Ramos (cell line): ENCODE measurements at regions not wholly inside any gene's neighbourhood (a gene's known extent, or its start where the extent isn't known, plus 50 kb on each side); places are given as distances from the start of the nearest gene placed in this dataset.

Source experiments
- in situ Hi-C: fragments of 300-500 bp; cut with MboI; formaldehyde crosslinking; loops from one replicate; pipeline ENCODE4 v1.14.3; 2022; ENCODE audit warnings: low sequenced_read_pairs; ENCODE audit not compliant: unreplicated experiment

DNA sequence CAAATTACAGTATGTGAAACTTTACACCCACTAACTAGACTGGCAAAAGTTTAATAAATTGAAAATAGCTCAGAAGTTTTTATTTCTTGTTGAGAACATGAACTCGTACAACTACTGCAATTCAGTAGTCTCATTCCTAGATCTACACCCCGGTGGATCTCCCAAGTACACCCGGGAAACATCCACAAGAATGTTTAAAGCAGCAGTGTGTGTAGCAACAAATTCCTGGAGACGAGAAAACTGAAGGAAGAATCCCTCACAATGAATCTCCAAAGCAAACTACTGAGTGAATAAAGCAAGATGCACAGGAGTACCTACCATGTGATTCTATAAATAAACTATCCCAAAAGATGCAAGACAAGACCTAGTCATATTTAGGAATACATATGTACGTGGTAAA is 954.0 kb upstream of the MAP3K7 start:
- in situ Hi-C loops, result no loop called here

DNA sequence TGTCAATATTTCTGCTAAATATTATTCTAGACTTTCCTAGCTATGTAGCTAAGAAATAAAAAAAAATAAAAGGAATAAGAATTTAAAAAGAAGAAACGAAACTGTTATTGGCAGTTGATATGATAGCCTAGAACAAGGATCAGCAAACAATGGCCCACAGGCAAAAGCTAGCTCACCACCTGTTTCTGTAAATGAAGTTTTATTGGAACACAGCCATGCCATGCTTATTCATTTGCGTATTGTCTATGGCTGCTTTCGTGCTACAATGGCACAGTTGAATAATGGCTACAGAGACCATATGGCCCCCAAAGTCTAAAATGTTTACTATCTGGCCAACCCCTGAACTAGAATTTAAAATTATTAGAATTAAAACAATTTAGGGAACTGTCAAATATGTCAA is 952.6 kb upstream of the MAP3K7 start:
- in situ Hi-C loops, result no loop called here

DNA sequence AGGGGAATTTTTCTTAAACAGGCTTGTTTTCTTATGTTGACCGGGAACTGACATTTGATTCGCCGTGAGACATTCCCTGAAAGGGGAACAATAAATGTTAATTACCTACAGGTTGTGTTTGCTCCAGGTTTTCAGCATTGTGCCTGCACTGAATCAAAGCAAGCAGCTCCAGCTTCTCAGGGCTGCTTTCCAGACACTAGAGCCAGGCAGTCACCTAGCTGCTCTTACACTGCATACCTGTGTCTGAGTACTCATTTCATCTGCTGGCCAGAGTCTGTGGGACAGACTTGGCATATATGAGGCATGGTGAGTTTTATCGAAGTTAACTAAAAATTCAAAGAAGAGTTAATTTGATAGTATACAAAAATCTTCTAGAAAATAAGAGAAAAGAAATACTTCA is 951.8 kb upstream of the MAP3K7 start:
- in situ Hi-C loops, result no loop called here

DNA sequence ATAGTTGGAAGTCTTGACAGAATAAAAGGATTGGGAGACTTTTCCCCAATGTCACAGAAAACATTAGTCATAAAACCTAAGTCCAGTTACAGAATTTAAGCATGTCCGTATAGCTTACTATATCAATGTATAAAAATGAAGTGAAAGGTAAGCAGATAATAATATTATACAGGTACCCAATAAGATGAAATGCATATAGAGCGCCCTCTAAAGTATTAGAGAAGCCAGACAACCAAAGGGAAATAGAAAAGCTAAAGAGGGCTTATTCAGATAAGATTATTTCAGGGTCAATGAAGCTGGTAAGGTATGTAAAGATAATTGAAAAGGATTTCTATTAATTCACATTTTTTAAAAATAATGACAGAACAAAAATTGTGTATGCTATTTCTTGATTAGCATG is 947.7 kb upstream of the MAP3K7 start:
- in situ Hi-C loops, result no loop called here

DNA sequence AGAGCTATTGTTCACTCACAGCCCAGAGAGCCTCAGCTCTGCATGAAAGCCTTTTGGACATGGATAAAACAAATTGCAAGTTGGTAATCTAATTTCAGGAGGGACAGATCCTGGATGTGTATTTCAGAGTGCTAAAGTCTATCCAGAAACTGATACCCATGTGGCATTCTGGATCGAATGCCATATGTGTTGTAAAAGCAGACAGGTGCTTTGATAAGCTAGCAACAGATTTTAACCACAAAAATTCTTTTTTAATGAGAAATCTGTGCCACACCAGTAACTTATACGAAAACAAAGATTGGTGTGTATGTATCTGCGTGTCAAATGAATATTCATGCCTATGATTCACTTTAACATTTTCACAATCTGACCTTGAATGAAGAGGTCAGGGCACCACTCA is 936.6 kb upstream of the MAP3K7 start:
- in situ Hi-C loops, result no loop called here

DNA sequence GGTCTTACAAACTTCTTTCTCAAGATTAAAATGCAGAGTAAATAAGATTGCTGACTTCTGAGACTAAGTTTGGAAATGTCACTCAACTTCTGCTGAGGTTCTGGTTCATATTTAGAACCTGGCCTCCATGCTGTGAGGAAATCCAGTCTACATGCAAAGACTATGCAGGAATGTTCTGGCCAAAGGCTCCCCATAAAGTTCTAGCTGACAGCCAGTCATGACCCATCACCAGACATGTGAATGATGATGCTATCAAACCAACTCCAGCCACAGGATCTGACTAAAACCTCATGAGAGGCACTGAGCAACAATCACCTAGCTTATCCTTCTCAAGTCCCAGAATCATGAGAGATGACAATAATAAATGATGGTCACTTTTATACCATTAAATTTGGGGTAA is 935.1 kb upstream of the MAP3K7 start:
- in situ Hi-C loops, result no loop called here

DNA sequence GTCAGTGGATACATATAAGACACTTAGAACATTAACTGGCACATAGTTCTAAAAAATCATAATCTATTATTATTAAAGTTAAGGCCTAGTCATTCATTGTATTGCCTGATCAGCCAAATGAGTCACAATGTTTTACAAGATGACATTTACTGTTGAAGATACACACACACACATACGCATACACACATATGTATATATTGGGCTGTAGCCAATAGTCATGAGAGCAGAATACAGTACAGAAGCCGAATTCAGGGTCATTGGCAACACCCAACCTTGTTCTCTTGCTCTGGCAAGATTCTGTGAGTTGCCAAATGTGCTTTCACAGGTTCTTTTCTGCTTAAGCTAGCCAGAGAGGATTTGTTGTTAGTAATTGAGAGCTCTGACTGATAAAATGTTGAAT is 922.8 kb upstream of the MAP3K7 start:
- in situ Hi-C loops, result no loop called here

DNA sequence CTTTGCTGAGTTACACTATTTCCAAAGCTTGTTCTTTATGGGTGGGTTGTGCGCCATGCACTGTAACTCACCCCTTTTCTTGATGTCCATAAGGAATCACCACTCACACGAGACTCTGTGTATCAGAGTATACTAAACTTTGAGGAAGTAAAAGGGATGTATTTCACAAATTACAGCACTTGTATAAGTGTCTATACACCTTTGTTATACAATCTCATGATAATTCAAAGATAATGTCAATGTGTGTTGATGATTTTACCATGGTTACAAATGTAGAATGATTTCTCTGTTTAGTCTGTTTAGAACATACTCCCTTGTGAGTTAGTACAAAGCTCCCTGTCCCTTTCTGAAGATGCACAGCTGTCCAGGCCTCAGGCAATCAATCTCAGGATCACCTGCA is 922.2 kb upstream of the MAP3K7 start:
- in situ Hi-C loops, result no loop called here

DNA sequence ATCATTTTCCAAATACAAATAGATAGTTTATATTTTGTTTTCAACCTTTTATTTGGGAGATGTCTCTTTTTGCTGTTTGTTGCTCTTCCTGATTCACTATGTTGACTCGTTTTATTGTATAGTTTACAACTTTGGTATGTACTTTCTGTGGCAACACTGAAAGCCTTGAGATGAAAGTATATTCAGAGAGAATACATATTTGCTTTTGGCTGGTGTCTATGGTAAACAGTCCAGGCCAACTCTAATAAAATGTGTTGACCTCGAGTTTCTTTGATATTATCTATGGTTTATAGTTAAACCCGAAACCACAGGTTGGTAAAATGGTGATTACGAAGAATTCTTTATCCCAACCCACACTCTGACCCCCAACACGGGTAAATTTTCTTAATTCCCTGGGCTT is 919.6 kb upstream of the MAP3K7 start:
- in situ Hi-C loops, result no loop called here

DNA sequence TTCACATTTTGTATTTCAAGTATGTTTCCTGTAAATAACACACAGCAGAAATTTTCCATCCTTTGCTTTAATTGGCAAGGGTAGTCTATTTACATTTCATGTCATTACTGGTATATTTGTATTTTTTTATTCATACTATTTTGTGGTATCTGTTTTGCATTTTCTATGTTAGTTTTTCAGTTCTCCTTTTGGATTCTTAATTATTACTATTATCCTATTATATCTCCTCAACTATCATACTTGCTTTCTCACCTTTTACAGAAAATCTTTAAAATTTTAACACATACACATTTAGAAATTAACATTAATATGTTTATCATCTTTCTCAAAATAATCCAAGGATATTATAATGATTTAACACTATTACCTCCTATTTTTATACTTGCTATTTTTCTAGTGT is 918.3 kb upstream of the MAP3K7 start:
- in situ Hi-C loops, result no loop called here

DNA sequence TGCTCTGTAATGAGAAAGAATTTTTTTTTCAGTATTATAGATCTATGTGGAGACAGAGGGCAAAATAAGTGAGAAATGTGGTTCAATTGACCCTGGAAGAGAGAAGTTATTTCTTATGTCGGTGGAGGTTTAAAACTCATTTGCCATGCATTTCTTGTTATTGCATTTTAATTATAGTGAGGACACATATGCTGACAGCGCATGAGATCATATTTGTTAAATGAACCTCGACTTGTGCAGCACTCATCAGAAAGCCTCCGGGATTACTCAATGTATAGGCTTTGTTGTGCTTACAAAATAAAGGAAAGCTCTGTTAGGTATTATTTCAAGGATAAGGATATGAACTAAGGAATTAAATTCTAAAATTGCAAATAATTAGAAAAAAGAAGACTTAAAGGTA is 915.1 kb upstream of the MAP3K7 start:
- in situ Hi-C loops, result no loop called here

DNA sequence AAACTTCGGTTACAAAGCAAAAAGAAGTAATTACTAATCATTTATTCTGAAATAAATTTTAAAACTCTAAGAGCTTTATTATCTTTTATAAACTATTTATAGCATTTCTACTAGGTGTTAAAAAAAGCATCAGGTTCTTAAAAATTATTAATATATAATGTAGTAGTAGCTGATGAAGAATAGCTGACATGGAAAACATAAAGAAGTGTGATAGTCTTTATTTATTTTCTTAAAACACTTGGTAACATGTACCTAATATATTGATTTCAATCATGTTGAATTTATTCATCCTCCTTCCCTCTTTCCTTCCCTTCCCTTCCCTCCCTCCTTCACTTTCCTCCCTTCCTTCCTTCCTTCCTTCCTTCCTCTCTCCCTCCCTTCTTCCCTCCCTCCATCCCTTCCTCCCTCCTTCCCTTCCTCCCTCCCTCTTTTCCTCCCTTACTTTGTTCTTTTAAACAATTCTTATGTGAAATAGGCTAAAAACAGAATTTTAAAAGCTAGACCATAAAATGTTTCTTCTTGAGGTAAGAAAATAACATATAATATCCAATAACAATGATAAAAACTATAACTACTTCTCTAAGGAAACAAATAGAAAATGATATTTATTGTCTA is 913.9 kb upstream of the MAP3K7 start:
- in situ Hi-C loops, result no loop called here

DNA sequence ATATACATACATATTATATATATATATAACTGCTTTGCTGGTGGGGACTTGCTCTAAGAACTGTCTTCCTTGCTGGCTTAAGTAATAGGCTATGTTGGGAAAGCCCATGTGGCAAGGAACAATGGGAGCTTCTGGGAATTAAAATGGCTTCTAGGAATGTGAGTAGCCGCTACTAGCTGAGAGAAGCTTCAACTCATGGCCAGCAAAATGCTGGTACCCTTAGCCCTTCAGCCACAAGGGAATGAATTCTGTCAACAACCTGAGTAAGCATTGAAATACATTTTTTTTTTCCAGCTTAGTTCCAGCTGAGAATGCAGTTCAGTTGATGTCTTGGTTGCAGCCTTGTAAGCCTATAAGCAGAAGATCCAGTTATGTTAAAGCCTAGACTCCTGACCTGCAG is 911.7 kb upstream of the MAP3K7 start:
- in situ Hi-C loops, result no loop called here

DNA sequence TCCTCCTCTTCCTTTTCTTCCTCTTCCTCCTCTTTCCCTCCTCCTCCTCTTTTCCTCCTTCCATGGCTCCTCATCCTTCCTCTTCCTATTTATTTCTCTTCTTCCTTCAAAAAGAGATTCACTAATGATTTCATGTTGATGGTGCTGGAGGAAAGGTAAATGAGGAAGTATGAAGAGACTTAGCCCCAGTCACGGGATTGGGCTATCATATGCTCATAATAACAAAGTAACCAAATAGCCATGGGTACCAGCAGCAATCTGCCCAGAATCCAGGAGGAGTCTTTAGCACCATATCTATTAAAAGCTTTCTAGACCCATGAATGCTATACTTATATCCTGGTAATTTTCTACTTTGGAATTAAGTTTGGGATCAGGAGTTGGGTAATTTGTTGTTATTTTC is 910.9 kb upstream of the MAP3K7 start:
- in situ Hi-C loops, result no loop called here

DNA sequence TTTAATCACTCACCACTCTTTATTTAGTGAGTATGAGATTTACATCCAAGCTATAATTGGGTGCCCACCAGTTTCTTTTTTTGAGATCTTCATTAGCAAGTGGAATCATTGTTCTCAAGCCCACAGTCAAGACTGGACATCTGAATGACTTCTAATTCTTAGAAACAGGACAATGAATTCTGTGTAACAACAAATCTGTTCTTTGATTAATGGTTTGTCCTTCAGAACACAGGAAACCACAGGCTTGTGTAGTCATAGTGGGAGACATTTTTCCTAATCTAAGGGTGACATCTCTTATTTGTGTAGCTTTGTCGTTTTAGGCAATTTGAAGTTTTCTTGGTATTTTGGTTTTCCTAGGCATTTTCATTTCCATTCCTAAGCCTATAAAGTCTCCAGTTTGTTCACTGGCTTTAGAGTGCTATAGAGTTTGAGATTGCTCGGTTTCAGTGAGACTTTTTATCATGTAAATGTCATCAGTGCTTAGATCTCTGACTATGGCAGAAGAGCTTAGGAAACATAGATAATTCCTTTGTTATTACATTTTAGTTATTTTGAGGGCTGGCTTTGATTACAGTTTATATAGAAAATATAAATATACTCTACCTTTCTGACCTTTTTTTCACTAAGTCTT is 903.9 kb upstream of the MAP3K7 start:
- in situ Hi-C loops, result no loop called here

DNA sequence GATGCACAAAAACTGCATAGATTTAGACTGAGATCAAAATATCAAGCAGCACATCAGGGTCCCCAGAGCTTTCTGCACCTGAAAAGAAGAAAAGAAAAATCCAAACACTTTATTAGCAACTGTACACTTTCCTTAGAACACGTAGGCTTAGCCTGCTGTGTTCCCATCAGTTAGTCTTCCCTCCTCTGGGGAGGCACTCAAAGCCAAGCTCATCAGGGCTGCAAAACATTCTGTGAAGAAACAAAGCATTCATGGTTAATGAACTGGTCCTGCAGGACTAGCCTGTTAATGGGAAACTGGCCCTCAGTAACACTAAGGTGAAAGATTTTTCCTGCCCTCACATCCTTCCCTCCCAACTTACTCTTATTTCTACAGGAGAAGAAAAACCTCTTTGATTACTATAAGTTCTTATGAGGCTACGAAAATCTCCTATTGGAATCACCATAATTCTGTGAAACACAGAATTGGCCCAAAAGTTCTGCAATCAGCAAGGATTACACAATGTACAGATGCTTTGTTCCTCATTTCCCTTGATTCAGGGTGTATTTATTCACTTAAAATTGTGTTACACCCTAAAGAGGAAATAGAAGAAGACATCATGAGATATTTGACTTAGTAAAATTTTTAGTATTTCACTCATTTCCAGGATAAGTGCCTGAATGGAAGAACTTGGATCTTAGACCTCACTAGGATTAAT is 901.0 kb upstream of the MAP3K7 start:
- in situ Hi-C loops, result no loop called here

DNA sequence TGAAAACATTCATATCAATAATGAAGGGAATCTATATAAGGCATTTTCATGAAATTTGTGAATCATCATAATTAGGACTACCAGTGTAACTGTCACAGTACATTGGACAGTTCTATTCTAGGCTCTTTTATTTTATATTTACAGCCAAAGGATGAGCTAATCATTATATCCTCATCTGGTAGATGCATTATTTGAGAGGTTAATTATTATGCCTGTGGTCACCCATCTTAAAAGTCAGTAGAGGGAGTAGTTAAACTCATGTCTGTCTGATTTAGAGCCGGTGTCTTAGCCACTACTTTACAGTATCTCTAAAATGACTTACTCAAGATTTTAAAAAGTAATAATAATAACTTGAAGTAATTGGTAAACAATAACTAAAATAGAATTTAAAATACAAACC is 899.3 kb upstream of the MAP3K7 start:
- in situ Hi-C loops, result no loop called here

DNA sequence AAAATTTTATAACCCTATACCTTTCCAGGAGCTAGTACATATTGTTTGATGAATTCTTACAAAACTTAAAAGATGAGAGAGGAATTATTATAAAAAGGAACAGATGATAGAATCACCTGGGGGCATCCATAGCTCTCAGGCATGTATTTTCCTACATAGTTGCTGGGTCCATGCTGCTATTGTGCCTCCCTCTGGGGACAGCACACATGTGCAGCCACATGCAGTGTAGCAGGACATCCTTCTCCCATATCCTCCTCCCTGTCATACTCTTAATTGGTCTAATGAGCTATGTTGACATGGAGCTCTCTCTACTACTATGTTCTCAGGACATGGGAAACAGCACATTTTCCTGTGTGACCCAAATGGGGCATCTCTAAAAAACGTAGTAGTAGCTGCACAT is 898.2 kb upstream of the MAP3K7 start:
- in situ Hi-C loops, result no loop called here

DNA sequence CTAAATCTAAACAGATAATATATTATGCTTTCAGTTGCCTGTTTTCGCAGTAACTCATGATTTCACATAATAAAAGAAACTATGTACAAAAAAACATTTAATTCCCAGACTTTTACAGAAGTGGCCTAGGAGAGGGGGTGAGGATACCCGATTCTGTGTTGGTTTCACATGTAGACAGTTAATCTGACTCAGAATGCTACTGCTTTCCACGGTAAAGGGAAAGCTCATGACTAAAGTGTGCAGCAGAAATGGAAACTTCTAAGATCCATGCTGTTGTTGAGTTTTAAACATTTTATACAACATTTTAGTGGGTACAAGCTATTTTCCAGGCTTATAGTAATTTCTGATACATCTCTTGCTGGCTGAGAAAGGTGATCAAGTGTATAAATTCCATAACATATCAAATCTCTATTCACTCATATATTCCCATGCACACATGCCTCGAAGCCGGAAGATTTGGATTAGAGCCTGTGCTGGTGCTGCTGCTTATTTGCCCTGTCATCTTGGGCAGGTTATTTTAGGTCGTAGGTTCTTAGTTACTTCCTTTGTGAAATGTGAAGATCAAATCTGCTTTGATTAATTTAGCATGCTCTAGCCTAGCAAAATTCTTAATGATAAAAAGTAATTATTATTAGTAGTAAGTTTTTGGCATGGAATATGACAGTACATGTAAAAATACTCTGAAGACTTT is 896.7 kb upstream of the MAP3K7 start:
- in situ Hi-C loops, result no loop called here

DNA sequence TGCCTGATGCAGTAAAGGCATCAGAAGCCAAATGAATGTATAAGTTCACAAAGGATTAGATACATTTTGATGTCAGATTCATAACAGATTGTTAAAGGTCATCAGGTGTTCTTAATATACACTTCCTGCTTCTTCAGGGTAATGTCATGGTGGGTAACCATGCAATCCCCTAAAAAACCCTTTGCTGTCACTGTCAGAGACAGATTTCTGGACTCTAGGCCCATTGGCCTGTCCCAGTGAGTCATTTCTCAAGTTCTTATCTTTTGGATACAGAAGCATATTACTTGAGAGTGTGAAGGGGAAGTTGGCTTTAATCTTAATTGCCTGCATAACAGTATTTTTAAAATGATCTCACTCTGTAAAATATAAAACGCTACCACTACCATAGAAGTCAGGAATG is 895.6 kb upstream of the MAP3K7 start:
- in situ Hi-C loops, result no loop called here

DNA sequence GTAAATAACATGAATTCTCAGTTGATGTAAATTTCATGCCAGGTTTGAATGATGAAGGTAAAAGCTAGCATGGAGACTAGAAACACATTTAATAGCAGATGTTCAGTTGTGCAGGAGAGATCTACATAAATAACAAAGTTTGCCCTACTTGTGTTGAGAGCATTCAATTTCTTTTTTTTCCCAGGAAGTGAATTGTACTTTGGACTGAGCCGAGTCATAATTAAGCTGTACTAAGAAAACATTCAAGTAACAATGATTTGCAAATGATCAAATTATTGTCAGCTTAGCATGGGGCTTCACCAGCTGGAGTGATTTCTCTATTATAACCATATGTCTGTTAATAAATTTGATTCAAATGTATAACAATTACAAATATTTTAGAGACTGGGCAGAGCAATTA is 893.5 kb upstream of the MAP3K7 start:
- in situ Hi-C loops, result no loop called here
